Posterior vena cava (tissue), 2 donors: ENCODE measurements at regions not wholly inside any gene's neighbourhood (a gene's known extent, or its start where the extent isn't known, plus 50 kb on each side); places are given as distances from the start of the nearest gene placed in this dataset.

Experiments used
- DNase-seq: peaks from one replicate; pipeline ENCODE4 v3.0.0-alpha.2; 2020; ENCODE audit warnings: low spot score
- intact Hi-C, 2 donors: fragments of 100-400 bp; cut with DNase I; formaldehyde crosslinking; loops; one replicate each; pipeline versions ENCODE4 v1.14.1 to v1.14.2; 2022 to 2023
- donor health status: DM: yes; HTN: yes; CAD: no.
- donor health status: DM: yes; HTN: yes; CAD: no.

- intact Hi-C loops = no loop called here
- no peak for DNase-seq
Observed at GRCh38 chr7:41633690-41634089, 69.2 kb downstream of the INHBA start.

GRCh38 chr7:41630741-41631140, 72.1 kb downstream of the INHBA start:
- DNase-seq = no peak
- intact Hi-C loops = no loop called here

- intact Hi-C loops = no loop called here
- no peak for DNase-seq
Observed at GRCh38 chr7:41629711-41630111, 73.2 kb downstream of the INHBA start.

- no peak for DNase-seq
- intact Hi-C loops = no loop called here
Observed at GRCh38 chr7:41628901-41629300, 74.0 kb downstream of the INHBA start.

GRCh38 chr7:41627645-41628298, 75.1 kb downstream of the INHBA start:
- DNase-seq = no peak
- intact Hi-C loops = no loop called here

GRCh38 chr7:41624818-41625217, 78.1 kb downstream of the INHBA start:
- intact Hi-C loops = no loop called here
- DNase-seq = no peak

- DNase-seq = no peak
- intact Hi-C loops = no loop called here
Observed at GRCh38 chr7:41621953-41622831, 80.7 kb downstream of the INHBA start.

GRCh38 chr7:41617987-41618386, 84.9 kb downstream of the INHBA start:
- intact Hi-C loops = no loop called here
- DNase-seq = no peak

GRCh38 chr7:41612798-41613197, 90.1 kb downstream of the INHBA start:
- DNase-seq = no peak
- intact Hi-C loops = no loop called here

GRCh38 chr7:41612386-41612785, 90.5 kb downstream of the INHBA start:
- DNase-seq = no peak
- intact Hi-C loops = no loop called here

GRCh38 chr7:41608447-41608846, 94.4 kb downstream of the INHBA start:
- DNase-seq = no peak
- intact Hi-C loops = no loop called here

- intact Hi-C loops = no loop called here
Observed at GRCh38 chr7:41603985-41604384, 98.9 kb downstream of the INHBA start.

GRCh38 chr7:41599760-41600159, 103.1 kb downstream of the INHBA start:
- no peak for DNase-seq
- intact Hi-C loops = no loop called here

More at GRCh38 chr7:41603985-41604384, 98.9 kb downstream of the INHBA start:
- DNase-seq = no peak

GRCh38 chr7:41592794-41593193, 110.1 kb downstream of the INHBA start:
- intact Hi-C loops = no loop called here
- DNase-seq = no peak

GRCh38 chr7:41592236-41592635, 110.7 kb downstream of the INHBA start:
- intact Hi-C loops = no loop called here
- DNase-seq = no peak

- no peak for DNase-seq
- intact Hi-C loops = no loop called here
Observed at GRCh38 chr7:41590986-41591385, 111.9 kb downstream of the INHBA start.

GRCh38 chr7:41588341-41588740, 114.5 kb downstream of the INHBA start:
- intact Hi-C loops = no loop called here
- DNase-seq = no peak

GRCh38 chr7:41586931-41587640, 115.8 kb downstream of the INHBA start:
- no peak for DNase-seq
- intact Hi-C loops = no loop called here

GRCh38 chr7:41584746-41585145, 118.1 kb downstream of the INHBA start:
- DNase-seq = no peak
- intact Hi-C loops = no loop called here

- intact Hi-C loops = no loop called here
- DNase-seq = no peak
Observed at GRCh38 chr7:41582116-41582515, 120.8 kb downstream of the INHBA start.
